GM18909 (cell line): ENCODE measurements at regions not wholly inside any gene's neighbourhood (a gene's known extent, or its start where the extent isn't known, plus 50 kb on each side); places are given as distances from the start of the nearest gene placed in this dataset.
A peak's percentile ranks its signal among the peaks of the same experiment; 100 is the strongest.

Source experiments
- ATAC-seq: cut with Tn5 transposase; IDR thresholded peaks from one replicate; pipeline ENCODE4 v1.9.1; 2021; ENCODE audit warnings: mild to moderate bottlenecking; ENCODE audit not compliant: unreplicated experiment, poor library complexity

DNA sequence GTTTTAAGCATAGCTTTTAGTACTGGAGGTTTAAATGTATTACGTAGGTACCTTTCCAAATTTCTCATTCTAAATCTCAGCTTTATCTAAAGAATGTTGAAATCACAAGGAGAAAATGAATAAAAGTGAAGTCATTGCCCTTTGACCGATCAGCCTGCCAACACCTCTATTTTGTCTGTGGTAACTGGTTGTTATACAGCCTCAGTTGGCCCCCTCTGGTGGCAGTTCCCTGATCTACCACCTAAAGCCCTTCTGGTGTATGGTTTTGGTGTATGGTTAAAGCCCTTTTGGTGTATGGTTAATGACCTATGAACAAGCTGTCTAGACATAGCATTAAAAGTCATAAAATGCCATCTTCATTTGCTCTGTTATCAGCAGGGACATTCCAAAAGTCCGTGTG is 378.2 kb upstream of the AZI2 start:
- peak; percentile 82 for ATAC-seq

DNA sequence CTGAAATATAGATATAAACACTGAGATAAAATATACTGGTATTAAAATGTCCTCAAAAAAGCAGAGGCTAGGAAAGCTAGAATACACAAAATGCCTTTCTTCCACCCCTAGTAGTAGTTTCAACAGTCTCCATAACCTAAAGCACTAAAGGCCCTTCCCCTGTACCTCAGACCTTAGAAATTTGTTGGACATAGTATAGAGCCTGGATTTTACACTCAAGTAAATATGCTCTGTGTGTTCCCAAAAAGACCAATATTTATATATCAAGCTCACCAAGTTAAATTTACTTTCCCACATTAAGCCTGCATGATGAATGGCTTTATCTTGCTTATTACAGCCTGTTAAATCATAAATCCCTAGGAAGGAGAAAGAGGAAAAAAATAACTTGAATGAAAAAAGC is 378.7 kb upstream of the AZI2 start:
- no peak for ATAC-seq

GRCh38 chr3:28738425-28738824 is 389.8 kb upstream of the AZI2 start:
- no peak for ATAC-seq

DNA sequence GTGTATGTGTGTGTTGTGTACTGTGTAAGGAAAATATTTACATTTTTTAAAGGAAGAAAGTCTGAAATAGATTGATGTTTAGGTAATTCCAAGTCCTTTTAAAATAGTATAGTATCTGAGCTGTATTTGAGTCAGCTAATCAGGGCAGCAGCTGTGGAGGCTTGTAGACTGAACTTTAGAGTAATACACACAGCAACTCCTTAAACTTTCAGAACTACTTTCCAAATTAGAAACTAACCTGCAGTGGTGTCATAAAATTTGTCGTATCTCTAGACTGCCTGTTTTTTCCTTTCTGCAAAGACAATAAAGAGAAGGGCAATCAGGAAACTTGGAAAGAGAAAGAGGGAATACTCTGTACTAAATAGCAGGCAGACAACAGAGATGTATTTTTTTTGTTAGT is 391.0 kb upstream of the AZI2 start:
- no peak for ATAC-seq

GRCh38 chr3:28743271-28743670 is 394.6 kb upstream of the AZI2 start:
- ATAC-seq = no peak

- ATAC-seq = no peak
Measured at GRCh38 chr3:28743831-28744230, 395.2 kb upstream of the AZI2 start.

GRCh38 chr3:28745436-28745835 is 396.8 kb upstream of the AZI2 start:
- no peak for ATAC-seq

DNA sequence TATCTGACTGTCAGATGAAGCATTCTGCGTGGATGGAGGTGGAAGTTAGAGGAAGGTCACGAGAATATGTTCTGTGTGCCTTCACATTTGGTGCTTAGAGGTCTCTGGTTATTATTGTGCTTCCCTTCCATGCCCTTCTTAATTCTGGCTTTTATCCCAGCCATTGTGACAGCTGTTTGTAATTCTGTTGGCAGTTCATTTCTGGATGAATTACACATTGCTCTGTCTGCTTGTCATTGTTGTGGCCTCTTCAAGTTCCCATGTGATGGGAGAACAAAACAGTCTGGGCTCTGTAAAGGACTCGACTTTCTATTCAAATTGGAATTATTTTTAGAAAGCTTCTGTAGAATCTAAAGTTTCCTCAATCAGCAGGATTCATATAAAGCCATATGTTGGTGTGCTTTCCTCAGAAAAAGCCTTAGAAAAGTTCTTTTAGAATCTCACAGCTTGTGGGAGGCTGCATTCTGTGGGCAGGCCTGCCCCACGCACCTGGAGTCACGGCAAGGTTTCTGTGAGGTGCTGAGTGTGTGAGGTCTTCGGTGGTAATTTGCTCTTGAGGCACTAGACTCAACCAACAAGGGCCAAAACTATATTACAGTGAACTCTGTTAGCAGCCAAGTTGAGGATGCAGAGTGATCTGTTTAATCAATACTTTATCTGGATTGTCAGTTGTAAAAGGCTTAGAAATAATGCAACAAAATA is 397.4 kb upstream of the AZI2 start:
- ATAC-seq = no peak

DNA sequence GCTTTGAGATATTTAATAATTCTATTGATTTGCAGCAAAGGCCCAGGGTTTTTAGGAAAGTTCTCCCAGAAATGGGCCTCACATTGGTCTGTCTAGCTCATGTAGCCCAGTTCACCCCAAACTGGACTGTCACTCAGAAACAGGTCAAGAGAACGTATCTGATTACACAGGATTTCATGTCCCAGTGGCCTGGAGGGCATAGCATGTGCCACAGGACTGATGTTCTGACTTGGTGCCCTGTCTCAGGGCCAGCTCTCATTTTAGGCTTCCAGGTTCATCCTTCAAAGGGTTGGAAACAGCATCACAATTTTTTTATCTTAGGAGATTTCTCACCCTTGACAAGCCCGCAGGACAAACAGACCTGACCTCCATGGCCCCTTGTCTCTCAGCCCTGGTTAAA is 398.4 kb upstream of the AZI2 start:
- no peak for ATAC-seq

DNA sequence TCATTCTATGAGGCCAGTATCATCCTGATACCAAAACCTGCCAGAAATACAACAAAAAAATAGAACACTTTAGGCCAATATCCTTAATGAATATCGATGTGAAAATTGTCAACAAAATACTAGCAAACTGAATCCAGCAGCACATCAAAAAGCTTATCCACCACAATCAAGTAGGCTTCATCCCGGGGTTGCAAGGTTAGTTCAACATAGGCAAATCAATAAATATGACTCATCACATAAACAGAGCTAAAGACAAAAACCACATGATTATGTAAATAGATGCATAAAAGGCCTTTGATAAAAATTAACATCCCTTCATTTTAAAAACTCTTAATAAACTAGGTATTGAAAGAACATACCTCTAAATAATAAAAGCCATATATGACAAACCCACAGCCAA is 403.2 kb upstream of the AZI2 start:
- no peak for ATAC-seq

- no peak for ATAC-seq
Measured at GRCh38 chr3:28752290-28752689, 403.7 kb upstream of the AZI2 start.

DNA sequence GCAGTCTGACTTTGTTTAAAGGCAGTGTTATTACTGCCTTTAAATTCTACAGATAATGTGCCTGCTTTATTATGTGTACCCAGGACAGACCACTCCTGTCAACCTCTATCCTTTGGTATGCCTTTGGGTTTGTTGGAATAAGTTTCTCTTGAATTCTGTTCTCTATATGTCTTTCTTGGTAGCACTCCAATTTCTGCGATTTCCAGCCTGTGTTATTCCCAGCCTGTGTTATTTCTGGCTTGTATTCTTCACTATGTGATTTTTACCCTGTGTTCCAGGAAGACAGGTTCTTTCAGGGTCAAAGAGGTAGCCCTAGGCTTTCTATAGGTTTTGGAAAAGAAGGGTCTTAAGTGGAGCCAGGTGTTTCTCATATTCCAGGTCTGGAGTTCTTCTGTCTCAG is 407.4 kb upstream of the AZI2 start:
- no peak for ATAC-seq

- no peak for ATAC-seq
Measured at GRCh38 chr3:28758115-28758514, 409.5 kb upstream of the AZI2 start.

- ATAC-seq = no peak
Measured at GRCh38 chr3:28761375-28761774, 412.8 kb upstream of the AZI2 start.

DNA sequence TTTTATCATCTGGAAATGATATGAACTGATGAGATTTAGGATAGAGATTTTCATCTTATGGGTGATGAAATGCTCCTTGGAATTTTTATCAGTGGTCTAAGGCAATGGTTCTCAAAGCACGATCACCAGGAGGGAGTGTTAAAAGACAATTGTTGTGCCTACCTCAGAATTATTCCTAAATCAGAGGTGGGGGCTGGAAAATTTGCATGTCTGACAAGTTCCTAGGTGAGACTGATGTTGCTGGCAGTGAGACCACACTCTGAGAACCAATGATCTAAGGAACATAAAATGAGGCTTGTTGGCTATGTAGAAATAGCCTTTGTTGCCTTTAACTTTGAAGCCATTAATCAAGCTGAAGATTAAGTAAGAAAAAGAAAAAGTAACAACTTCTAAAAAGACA is 416.6 kb upstream of the AZI2 start:
- ATAC-seq = no peak

DNA sequence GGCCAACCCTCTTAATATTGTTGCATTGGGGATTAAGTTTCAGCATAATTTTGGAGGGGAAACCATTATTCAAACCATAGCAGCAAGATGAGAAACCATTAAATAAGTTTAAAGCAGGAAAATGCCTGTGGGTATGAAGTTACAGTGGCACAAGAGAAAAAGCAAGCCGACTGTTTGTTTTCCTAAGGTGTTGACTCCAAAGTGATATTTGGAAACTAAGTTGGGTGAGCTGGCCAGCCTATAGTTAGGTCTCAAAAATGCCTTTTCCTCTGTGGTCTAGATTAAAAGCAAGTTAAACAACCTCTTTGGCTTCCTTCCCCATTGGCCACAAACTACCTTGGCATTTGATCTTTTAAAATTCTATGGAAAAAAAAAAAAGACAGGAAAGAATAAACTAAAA is 419.8 kb upstream of the AZI2 start:
- no peak for ATAC-seq

GRCh38 chr3:28777806-28778475 is 429.3 kb upstream of the AZI2 start:
- no peak for ATAC-seq

GRCh38 chr3:28780480-28780879 is 431.9 kb upstream of the AZI2 start:
- ATAC-seq = no peak

DNA sequence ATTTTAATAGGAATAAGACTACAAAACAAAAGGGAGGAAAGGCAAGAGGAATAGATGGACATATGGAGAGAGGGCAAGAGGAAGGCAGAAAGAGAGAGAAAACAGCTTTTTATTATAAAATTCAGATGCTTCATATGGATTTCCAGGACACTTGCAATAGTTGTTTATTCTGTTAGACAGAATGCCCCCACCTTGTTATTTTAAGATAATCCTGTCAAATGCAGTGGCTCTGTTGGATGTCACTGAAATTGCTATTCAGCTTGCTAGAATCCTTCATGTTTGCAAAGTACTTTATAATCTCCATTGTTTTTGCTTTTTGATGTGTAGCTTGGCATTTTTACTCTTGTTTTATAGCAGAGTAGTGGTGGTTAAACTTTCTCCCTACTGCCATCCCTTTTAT is 432.4 kb upstream of the AZI2 start:
- ATAC-seq = no peak

DNA sequence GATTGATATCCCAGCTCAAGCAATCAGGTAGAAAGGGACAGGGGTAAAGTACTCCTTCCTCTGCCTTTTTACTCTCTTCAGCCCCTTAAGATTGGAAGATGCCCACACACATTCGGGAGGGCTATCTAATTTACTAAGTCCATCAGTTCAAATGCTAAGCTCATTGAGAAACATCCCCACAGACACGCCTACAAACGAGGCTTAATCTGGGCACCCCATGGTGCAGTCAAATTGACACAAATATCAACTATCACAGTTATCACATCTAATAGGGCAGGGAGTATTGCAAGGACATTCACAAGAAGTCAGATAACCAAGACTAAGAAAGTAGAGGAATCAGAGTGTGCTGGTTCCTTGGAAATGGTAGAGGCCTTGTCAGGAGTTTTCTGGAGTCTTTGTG is 437.8 kb upstream of the AZI2 start:
- no peak for ATAC-seq

GRCh38 chr3:28788571-28788970 is 439.9 kb upstream of the AZI2 start:
- ATAC-seq = no peak

DNA sequence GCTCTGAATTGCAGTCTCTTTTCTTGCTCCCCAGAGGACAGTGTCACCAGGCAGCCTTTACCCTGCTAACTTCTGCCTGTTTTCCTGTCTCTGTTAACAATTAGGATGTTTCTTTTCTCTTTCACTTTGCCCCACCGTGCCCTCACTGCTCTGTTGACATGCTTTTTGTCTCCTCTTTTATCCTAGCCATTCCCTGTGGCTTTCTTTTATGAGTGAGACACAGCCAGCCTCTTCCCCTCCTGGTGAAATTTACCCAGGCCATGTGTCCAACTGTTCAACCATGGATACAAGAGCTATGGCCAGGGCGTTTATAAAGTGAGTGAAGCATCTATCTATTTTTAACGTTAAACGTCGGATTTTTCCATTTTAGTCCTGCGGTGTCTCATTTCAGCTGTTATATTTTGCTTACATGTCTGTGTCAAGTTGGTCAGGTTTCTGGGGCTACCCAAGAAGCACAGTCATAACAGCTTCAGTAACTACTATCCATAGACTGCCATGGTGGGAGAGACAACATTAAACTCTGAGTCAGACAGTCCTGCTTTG is 443.2 kb upstream of the AZI2 start:
- no peak for ATAC-seq
